OCI-LY1 (cell line): ENCODE measurements at regions not wholly inside any gene's neighbourhood (a gene's known extent, or its start where the extent isn't known, plus 50 kb on each side); places are given as distances from the start of the nearest gene placed in this dataset.

Experiments
- H2AFZ ChIP-seq: fragments of 200-600 bp; sonication (generic), shearing (Covaris generic); 2 replicates; pipeline ENCODE4 v1.6.0; 2014; ENCODE audit warnings: antibody characterized with exemption, mild to moderate bottlenecking, low read length
- H3F3A ChIP-seq: fragments of 200-600 bp; sonication (generic), shearing (Covaris generic); 2 replicates; pipeline ENCODE4 v1.6.0; 2014; ENCODE audit warnings: mild to moderate bottlenecking, antibody characterized with exemption, low read length, moderate library complexity; ENCODE audit not compliant: insufficient read depth
- H3K27ac ChIP-seq: fragments of 200-600 bp; sonication (generic); 2 replicates; pipeline ENCODE4 v1.5.1; 2014; ENCODE audit warnings: low read length, mixed run types, mild to moderate bottlenecking, low read depth; ENCODE audit not compliant: poor library complexity, severe bottlenecking
- H3K27me3 ChIP-seq: fragments of 200-600 bp; sonication (generic); 2 replicates; pipeline ENCODE4 v1.6.0; 2014; ENCODE audit warnings: antibody characterized with exemption, mild to moderate bottlenecking, low read length, moderate library complexity; ENCODE audit not compliant: insufficient read depth
- H3K36me3 ChIP-seq: fragments of 200-600 bp; sonication (generic); 2 replicates; pipeline ENCODE4 v1.6.1; 2014; ENCODE audit warnings: mild to moderate bottlenecking, antibody characterized with exemption, low read length, moderate library complexity, mixed read lengths; ENCODE audit not compliant: insufficient read depth
- H3K4me1 ChIP-seq: fragments of 200-600 bp; sonication (generic); 2 replicates; pipeline ENCODE4 v1.5.1; 2014; ENCODE audit warnings: mild to moderate bottlenecking, low read length, moderate library complexity; ENCODE audit not compliant: insufficient read depth, severe bottlenecking
- H3K4me2 ChIP-seq: fragments of 200-600 bp; sonication (generic), shearing (Covaris generic); 2 replicates; pipeline ENCODE4 v1.6.1; 2014; ENCODE audit warnings: low read length
- H3K4me3 ChIP-seq: fragments of 200-600 bp; sonication (generic); 2 replicates; pipeline ENCODE4 v1.5.1; 2014; ENCODE audit warnings: low read length, low read depth, mild to moderate bottlenecking, mixed read lengths; ENCODE audit not compliant: poor library complexity, severe bottlenecking
- H3K79me2 ChIP-seq: fragments of 200-600 bp; shearing (Covaris generic); 2 replicates; pipeline ENCODE4 v1.6.1; 2016; ENCODE audit warnings: mixed run types, low read length, mixed read lengths; ENCODE audit not compliant: insufficient read depth
- H3K9ac ChIP-seq: fragments of 200-600 bp; sonication (generic), shearing (Covaris generic); 2 replicates; pipeline ENCODE4 v1.6.1; 2014; ENCODE audit warnings: mild to moderate bottlenecking, low read length, mixed read lengths
- H3K9me2 ChIP-seq: fragments of 200-600 bp; sonication (generic), shearing (Covaris generic); 2 replicates; pipeline ENCODE4 v1.6.1; 2014; ENCODE audit warnings: low read depth, mild to moderate bottlenecking, low read length, mixed read lengths
- H3K9me3 ChIP-seq: fragments of 200-600 bp; shearing (Covaris generic); 2 replicates; pipeline ENCODE4 v1.6.1; 2014; ENCODE audit warnings: low read length, mixed read lengths
- H4K20me1 ChIP-seq: fragments of 200-600 bp; sonication (generic), shearing (Covaris generic); 2 replicates; pipeline ENCODE4 v1.6.0; 2016; ENCODE audit warnings: mild to moderate bottlenecking, low read length; ENCODE audit not compliant: insufficient read depth
- EZH2 ChIP-seq: fragments of 200-600 bp; sonication (generic), shearing (Covaris generic); IDR thresholded peaks from 2 replicates; pipeline ENCODE4 v1.8.0; 2017; ENCODE audit warnings: borderline replicate concordance, mixed run types, mild to moderate bottlenecking, antibody characterized with exemption, low read length, moderate library complexity, mixed read lengths
- TF ChIP-seq, protein P1 (sequence below): fragments of 200-600 bp; sonication (generic), shearing (Covaris generic); IDR thresholded peaks from 2 replicates; pipeline ENCODE4 v1.5.1; 2017; ENCODE audit warnings: mild to moderate bottlenecking, antibody characterized with exemption, low read length, moderate library complexity, mixed read lengths

DNA sequence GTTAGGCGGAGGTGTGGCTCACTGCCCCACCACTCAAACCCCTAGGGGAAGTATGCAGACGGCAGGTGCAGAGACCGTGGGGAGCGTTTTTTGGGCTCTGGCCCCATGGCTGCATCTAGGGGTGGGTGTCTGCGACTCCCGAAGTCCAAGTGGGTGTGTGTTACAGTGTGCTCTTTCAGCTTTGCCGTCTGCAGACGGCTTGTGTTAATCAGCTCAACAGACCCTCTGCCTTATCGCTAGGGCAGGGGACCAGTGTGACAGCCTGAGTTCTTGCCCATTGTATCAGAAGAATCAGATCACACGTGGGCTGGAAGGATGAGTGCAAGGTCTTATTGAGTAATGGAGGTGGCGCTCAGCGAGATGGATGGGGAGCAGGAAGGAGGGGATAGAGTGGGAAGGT is 162.8 kb downstream of the ENC1 start:
- no peaks in the 10 kb centered on the region for H3K27me3 ChIP-seq
- H3K4me3 ChIP-seq: no peak overlapping the region
- H3F3A ChIP-seq: no peaks in the 10 kb centered on the region
- H2AFZ ChIP-seq: no peak overlapping the region
- no peaks in the 10 kb centered on the region for H3K36me3 ChIP-seq
- no peak overlapping the region for H3K27ac ChIP-seq
- H4K20me1 ChIP-seq: no peaks in the 10 kb centered on the region
- H3K9me3 ChIP-seq: no peaks in the 10 kb centered on the region
- no peaks in the 10 kb centered on the region for H3K9me2 ChIP-seq
- H3K4me1 ChIP-seq: no peaks in the 10 kb centered on the region
- H3K79me2 ChIP-seq: no peaks in the 10 kb centered on the region
- TF ChIP-seq, protein P1, sequence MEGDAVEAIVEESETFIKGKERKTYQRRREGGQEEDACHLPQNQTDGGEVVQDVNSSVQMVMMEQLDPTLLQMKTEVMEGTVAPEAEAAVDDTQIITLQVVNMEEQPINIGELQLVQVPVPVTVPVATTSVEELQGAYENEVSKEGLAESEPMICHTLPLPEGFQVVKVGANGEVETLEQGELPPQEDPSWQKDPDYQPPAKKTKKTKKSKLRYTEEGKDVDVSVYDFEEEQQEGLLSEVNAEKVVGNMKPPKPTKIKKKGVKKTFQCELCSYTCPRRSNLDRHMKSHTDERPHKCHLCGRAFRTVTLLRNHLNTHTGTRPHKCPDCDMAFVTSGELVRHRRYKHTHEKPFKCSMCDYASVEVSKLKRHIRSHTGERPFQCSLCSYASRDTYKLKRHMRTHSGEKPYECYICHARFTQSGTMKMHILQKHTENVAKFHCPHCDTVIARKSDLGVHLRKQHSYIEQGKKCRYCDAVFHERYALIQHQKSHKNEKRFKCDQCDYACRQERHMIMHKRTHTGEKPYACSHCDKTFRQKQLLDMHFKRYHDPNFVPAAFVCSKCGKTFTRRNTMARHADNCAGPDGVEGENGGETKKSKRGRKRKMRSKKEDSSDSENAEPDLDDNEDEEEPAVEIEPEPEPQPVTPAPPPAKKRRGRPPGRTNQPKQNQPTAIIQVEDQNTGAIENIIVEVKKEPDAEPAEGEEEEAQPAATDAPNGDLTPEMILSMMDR: no peak
- no peak for TF ChIP-seq EZH2
- no peak overlapping the region for H3K4me2 ChIP-seq
- H3K9ac ChIP-seq: no peak overlapping the region

DNA sequence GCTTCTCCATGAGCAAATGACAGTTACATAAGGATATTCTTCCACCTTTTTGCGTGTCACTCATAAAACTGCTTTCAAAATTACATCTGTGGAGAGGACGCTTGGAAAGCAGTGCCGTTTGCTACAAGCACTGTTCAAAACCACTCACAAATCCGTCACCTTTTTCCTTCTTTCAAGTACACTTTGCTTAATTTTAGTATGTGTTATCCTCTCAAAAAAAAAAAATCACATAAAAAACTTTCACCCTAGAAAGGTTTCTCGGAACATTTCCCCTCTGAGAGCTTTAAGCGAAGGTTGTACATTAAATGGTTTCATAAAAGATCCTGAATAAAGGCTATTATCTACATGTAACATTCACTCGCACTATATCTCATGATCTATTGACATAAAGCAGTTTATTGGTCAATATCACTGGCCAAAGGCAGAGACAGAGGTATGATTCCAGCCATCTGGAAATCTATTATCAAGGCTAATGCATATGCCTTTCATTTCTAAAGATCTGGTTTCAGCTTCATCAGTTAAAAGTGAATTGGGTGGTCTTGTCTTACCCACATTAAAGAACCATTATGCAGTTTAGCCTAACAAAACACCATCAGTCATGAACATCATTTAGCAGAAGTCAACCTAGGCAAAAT is 163.6 kb downstream of the ENC1 start:
- no peaks in the 10 kb centered on the region for H3K9me2 ChIP-seq
- no peaks in the 10 kb centered on the region for H4K20me1 ChIP-seq
- no peaks in the 10 kb centered on the region for H3K4me1 ChIP-seq
- no peaks in the 10 kb centered on the region for H3K27me3 ChIP-seq
- H3K27ac ChIP-seq: no peak overlapping the region
- H3F3A ChIP-seq: no peaks in the 10 kb centered on the region
- no peak overlapping the region for H3K4me2 ChIP-seq
- TF ChIP-seq, protein P1: no peak
- TF ChIP-seq EZH2: no peak
- H3K4me3 ChIP-seq: no peak overlapping the region
- no peaks in the 10 kb centered on the region for H3K36me3 ChIP-seq
- H3K79me2 ChIP-seq: no peaks in the 10 kb centered on the region
- no peaks in the 10 kb centered on the region for H3K9me3 ChIP-seq
- no peak overlapping the region for H3K9ac ChIP-seq
- no peak overlapping the region for H2AFZ ChIP-seq

GRCh38 chr5:74476046-74476818 is 164.3 kb downstream of the ENC1 start:
- H3K9me2 ChIP-seq: no peaks in the 10 kb centered on the region
- H3K27me3 ChIP-seq: no peaks in the 10 kb centered on the region
- H3K9ac ChIP-seq: no peak overlapping the region
- no peaks in the 10 kb centered on the region for H3K9me3 ChIP-seq
- no peaks in the 10 kb centered on the region for H3K79me2 ChIP-seq
- no peak overlapping the region for H2AFZ ChIP-seq
- H3K27ac ChIP-seq: no peak overlapping the region
- H3K4me2 ChIP-seq: no peak overlapping the region
- TF ChIP-seq, protein P1: no peak
- TF ChIP-seq EZH2: no peak
- no peaks in the 10 kb centered on the region for H3F3A ChIP-seq
- no peaks in the 10 kb centered on the region for H3K4me1 ChIP-seq
- H3K4me3 ChIP-seq: no peak overlapping the region
- no peaks in the 10 kb centered on the region for H3K36me3 ChIP-seq
- H4K20me1 ChIP-seq: no peaks in the 10 kb centered on the region
